Caco-2 (cell line): ENCODE measurements at regions not wholly inside any gene's neighbourhood (a gene's known extent, or its start where the extent isn't known, plus 50 kb on each side); places are given as distances from the start of the nearest gene placed in this dataset.

Source experiments
- BruUV-seq: library from RNA; stranded (reverse); fragments of 400-500 nt; replicated peaks from 2 replicates; lab custom pipeline; 2021; lab: Mats Ljungman, UMichigan
- CTCF ChIA-PET: fragments of 300-600 bp; sonication (Branson Sonifier 250); formaldehyde crosslinking; loops from one replicate; lab custom pipeline; 2022; ENCODE audit warnings: antibody characterized with exemption; lab: Charles Lee
- POLR2A ChIA-PET: fragments of 300-600 bp; sonication (Branson Sonifier 250); formaldehyde crosslinking; loops from one replicate; lab custom pipeline; 2022; ENCODE audit warnings: antibody characterized with exemption; lab: Charles Lee
- DNase-seq, 2 experiments: peaks; one replicate each; pipeline versions ENCODE4 v3.0.0 to v3.0.0-alpha.2; 2020 to 2022
- H3K27me3 ChIP-seq: replicated peaks from 2 replicates; pipeline ENCODE4 v1.6.0; 2011; ENCODE audit warnings: low read length; ENCODE audit not compliant: control insufficient read depth, insufficient read depth
- H3K36me3 ChIP-seq: 2 replicates; pipeline ENCODE4 v1.5.1; 2011; ENCODE audit warnings: low read length; ENCODE audit not compliant: control insufficient read depth, insufficient read depth
- H3K4me1 ChIP-seq: fragments of 250-450 bp; sonication (Bioruptor Pico); 2 replicates; pipeline ENCODE4 v1.5.1; 2020; ENCODE audit warnings: mild to moderate bottlenecking
- H3K4me3 ChIP-seq: 2 replicates; pipeline ENCODE4 v1.5.1; 2011; ENCODE audit warnings: low read depth, mild to moderate bottlenecking, control low read depth, low read length
- H3K9me3 ChIP-seq: fragments of 250-450 bp; sonication (Bioruptor Pico); 2 replicates; pipeline ENCODE4 v1.5.1; 2020; ENCODE audit warnings: mild to moderate bottlenecking, moderate library complexity
- H3K27ac Mint-ChIP-seq: one replicate; pipeline ENCODE4 v1.8.0; 2022; ENCODE audit warnings: mixed read lengths; ENCODE audit not compliant: unreplicated experiment
- H3K27me3 Mint-ChIP-seq: one replicate; pipeline ENCODE4 v1.8.0; 2022; ENCODE audit warnings: mixed read lengths; ENCODE audit not compliant: insufficient read depth, unreplicated experiment
- H3K36me3 Mint-ChIP-seq: one replicate; pipeline ENCODE4 v1.8.0; 2022; ENCODE audit warnings: mild to moderate bottlenecking, mixed read lengths; ENCODE audit not compliant: insufficient read depth, unreplicated experiment
- H3K4me1 Mint-ChIP-seq: one replicate; pipeline ENCODE4 v1.8.0; 2022; ENCODE audit warnings: low read depth, mixed read lengths; ENCODE audit not compliant: unreplicated experiment
- H3K4me3 Mint-ChIP-seq: one replicate; pipeline ENCODE4 v1.8.0; 2022; ENCODE audit warnings: mild to moderate bottlenecking, moderate library complexity, mixed read lengths; ENCODE audit not compliant: unreplicated experiment
- H3K9me3 Mint-ChIP-seq: one replicate; pipeline ENCODE4 v1.8.0; 2022; ENCODE audit warnings: mixed read lengths; ENCODE audit not compliant: unreplicated experiment
- intact Hi-C: fragments of 100-400 bp; cut with micrococcal nuclease; formaldehyde crosslinking; loops from one replicate; pipeline ENCODE4 v1.10.0; 2022; ENCODE audit not compliant: unreplicated experiment
- TF ChIP-seq, protein P1 (sequence below), 2 experiments: fragments of 200-600 bp in 1 of 2; IDR thresholded peaks; 1 replicate in 1 of 2; 2 replicates in 1 of 2; pipeline versions ENCODE4 v1.5.1 to v1.8.0; 2011 to 2022; ENCODE audit warnings: antibody characterized with exemption in 1 of 2, control low read depth in 1 of 2, inconsistent platforms in 1 of 2, low read depth in 1 of 2, low read length in 1 of 2, mild to moderate bottlenecking in 1 of 2, moderate library complexity in 1 of 2; ENCODE audit not compliant: insufficient read depth in 1 of 2, severe bottlenecking in 1 of 2, unreplicated experiment in 1 of 2

DNA sequence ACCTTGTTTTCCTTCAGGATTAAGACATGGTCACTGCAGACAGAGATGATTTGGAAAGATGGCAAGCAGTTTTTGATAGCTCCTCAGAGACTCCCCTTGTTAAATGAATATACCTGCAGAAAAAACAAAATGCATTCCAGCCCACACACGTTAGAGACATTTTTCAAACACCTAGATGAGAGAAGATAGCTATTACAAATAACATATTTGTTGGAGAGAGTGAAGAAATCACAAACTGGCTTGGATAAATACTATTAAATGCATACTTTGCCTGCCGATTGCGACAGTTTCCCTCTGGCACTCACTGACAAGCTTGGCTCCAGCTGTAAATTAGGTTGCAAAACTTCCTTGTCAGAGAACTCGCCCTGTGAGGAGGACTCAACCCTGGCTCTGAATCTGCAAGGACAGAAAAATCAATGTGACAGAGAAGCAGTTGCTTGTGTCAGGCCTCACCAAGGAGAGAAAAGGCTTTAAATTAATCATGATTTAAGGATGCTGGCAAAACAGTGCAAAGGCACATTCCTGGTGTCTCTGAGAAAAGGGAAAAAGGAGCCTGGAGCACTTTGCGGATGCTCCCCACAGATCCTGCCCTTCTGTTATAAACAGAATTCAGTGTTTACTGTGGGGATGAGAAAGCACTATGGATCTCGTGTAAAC, 423.7 kb upstream of the MARCKS start:
- H3K9me3 Mint-ChIP-seq = no peaks in the 10 kb centered on the region
- H3K4me3 Mint-ChIP-seq = peak overlapping the region; percentile 37
- TF ChIP-seq, protein P1, sequence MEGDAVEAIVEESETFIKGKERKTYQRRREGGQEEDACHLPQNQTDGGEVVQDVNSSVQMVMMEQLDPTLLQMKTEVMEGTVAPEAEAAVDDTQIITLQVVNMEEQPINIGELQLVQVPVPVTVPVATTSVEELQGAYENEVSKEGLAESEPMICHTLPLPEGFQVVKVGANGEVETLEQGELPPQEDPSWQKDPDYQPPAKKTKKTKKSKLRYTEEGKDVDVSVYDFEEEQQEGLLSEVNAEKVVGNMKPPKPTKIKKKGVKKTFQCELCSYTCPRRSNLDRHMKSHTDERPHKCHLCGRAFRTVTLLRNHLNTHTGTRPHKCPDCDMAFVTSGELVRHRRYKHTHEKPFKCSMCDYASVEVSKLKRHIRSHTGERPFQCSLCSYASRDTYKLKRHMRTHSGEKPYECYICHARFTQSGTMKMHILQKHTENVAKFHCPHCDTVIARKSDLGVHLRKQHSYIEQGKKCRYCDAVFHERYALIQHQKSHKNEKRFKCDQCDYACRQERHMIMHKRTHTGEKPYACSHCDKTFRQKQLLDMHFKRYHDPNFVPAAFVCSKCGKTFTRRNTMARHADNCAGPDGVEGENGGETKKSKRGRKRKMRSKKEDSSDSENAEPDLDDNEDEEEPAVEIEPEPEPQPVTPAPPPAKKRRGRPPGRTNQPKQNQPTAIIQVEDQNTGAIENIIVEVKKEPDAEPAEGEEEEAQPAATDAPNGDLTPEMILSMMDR (IDR thresholded peaks at IDR 0.05; ENCODE audit: insufficient read depth in 1 of 2, low read depth in 1 of 2, low read length in 1 of 2, severe bottlenecking in 1 of 2, unreplicated experiment in 1 of 2) = no peak
- Histone ChIP-seq H3K36me3 (no peaks in the 10 kb centered on the region), H3K4me3 (no peak overlapping the region), H3K4me1 (peaks cover 19% of the 10 kb centered on the region), H3K9me3 (no peaks in the 10 kb centered on the region), H3K27me3 (no peaks in the 10 kb centered on the region)
- peak overlapping the region; percentile 52 for H3K27ac Mint-ChIP-seq
- intact Hi-C loops = loop anchor here (1.0 kb wide), 6 partner anchors 47 to 425 kb away; no protein-coding TSS in a partner anchor
- no TSS peak for BruUV-seq
- H3K4me1 Mint-ChIP-seq = peaks cover 15% of the 10 kb centered on the region
- DNase-seq = peak; percentile 76 to 78
- H3K27me3 Mint-ChIP-seq = no peaks in the 10 kb centered on the region
- H3K36me3 Mint-ChIP-seq = no peaks in the 10 kb centered on the region
- CTCF ChIA-PET = interaction anchor here (0.9 to 1.1 kb wide), 3 partner anchors 209 to 446 kb away, joined by 3 to 6 read pairs (median 3); no protein-coding TSS in a partner anchor
- POLR2A ChIA-PET = no interaction called here

DNA sequence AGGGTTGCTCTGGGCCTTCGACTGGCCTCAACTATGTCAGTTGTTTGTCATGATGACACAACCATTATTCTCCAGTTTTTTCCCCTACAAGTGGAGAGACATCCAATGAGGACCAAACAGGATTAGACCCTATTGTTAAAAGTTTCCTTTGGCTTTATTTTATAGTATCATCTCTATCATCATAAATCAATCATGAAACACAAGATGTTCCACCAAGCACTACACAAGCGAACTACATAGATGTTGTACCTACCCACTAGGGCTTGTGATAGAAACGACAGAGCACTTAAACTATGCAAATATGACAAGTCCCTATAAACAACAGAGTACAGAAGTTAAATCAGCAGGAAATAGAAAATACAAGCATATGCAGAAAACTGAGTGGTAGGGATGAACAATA, 422.5 kb upstream of the MARCKS start:
- no peaks in the 10 kb centered on the region for H3K27me3 Mint-ChIP-seq
- TF ChIP-seq, protein P1 (IDR thresholded peaks at IDR 0.05; ENCODE audit: insufficient read depth in 1 of 2, low read depth in 1 of 2, low read length in 1 of 2, severe bottlenecking in 1 of 2, unreplicated experiment in 1 of 2) = no peak
- DNase-seq = no peak
- H3K36me3 Mint-ChIP-seq = no peaks in the 10 kb centered on the region
- H3K4me1 ChIP-seq = peaks cover 19% of the 10 kb centered on the region
- no peaks in the 10 kb centered on the region for H3K27me3 ChIP-seq
- H3K36me3 ChIP-seq = no peaks in the 10 kb centered on the region
- POLR2A ChIA-PET = no interaction called here
- H3K4me1 Mint-ChIP-seq = peaks cover 15% of the 10 kb centered on the region
- H3K27ac Mint-ChIP-seq = no peak overlapping the region
- no peak overlapping the region for H3K4me3 Mint-ChIP-seq
- H3K9me3 Mint-ChIP-seq = no peaks in the 10 kb centered on the region
- no peak overlapping the region for H3K4me3 ChIP-seq
- no TSS peak for BruUV-seq
- no peaks in the 10 kb centered on the region for H3K9me3 ChIP-seq
- intact Hi-C loops = no loop called here
- CTCF ChIA-PET = no interaction called here

DNA sequence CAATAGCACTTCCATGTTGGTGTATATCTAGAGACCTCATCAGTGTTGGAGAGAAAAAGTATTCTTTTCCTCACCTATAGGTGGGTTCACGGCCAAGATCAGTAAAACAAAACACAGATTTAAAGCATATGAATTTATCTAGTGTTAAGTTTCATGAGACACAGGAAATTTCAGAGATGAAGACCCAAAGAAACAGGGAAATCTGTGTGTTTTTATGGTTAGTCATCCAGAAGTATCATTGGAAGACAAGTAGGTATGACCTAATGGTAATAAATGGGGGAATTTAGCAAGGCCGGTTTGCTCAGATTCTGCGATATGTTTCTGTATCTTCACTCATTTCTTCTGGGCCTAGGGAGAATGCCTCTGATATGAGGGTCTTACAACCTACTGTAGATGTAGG, 419.6 kb upstream of the MARCKS start:
- H3K36me3 Mint-ChIP-seq = no peaks in the 10 kb centered on the region
- CTCF ChIA-PET = no interaction called here

More for the DNA sequence above, 419.6 kb upstream of the MARCKS start:
- BruUV-seq = no TSS peak
- Mint-ChIP-seq H3K27me3 (no peaks in the 10 kb centered on the region), H3K9me3 (no peaks in the 10 kb centered on the region), H3K27ac (no peak overlapping the region), H3K4me1 (peaks cover 15% of the 10 kb centered on the region), H3K4me3 (no peak overlapping the region)
- no peak for DNase-seq
- POLR2A ChIA-PET = no interaction called here
- Histone ChIP-seq H3K27me3 (no peaks in the 10 kb centered on the region), H3K4me1 (peaks cover 18% of the 10 kb centered on the region), H3K36me3 (no peaks in the 10 kb centered on the region), H3K9me3 (no peaks in the 10 kb centered on the region), H3K4me3 (no peak overlapping the region)
- TF ChIP-seq, protein P1 (IDR thresholded peaks at IDR 0.05; ENCODE audit: insufficient read depth in 1 of 2, low read depth in 1 of 2, low read length in 1 of 2, severe bottlenecking in 1 of 2, unreplicated experiment in 1 of 2) = no peak
- intact Hi-C loops = no loop called here
